HepG2 (cell line): ENCODE measurements at regions not wholly inside any gene's neighbourhood (a gene's known extent, or its start where the extent isn't known, plus 50 kb on each side); places are given as distances from the start of the nearest gene placed in this dataset.

Experiments used
- FOXP1 ChIP-seq, 2 experiments: fragments of 450-650 bp in 1 of 2; IDR thresholded peaks; 2 replicates each; pipeline ENCODE4 v1.6.1; 2017 to 2018; ENCODE audit warnings: antibody characterized with exemption in 1 of 2
- JUND ChIP-seq: sonication (generic); formaldehyde crosslinking; IDR thresholded peaks from 2 replicates; pipeline ENCODE4 v1.8.0; 2022; ENCODE audit warnings: mild to moderate bottlenecking, missing genetic modification reagents
- LCORL ChIP-seq, 2 experiments: fragments of 450-650 bp in 1 of 2; sonication (generic) in 1 of 2; formaldehyde crosslinking in 1 of 2; IDR thresholded peaks; 2 replicates each; pipeline versions ENCODE4 v1.5.0 to v1.6.1; 2017 to 2020; ENCODE audit warnings: antibody characterized with exemption in 1 of 2, missing genetic modification reagents in 1 of 2
- NCOR1 ChIP-seq: fragments of 200-600 bp; sonication (generic); IDR thresholded peaks from 2 replicates; pipeline ENCODE4 v1.7.0; 2017; ENCODE audit warnings: antibody characterized with exemption, low read length, borderline replicate concordance
- NFKB2 ChIP-seq: sonication (generic); formaldehyde crosslinking; IDR thresholded peaks from 2 replicates; pipeline ENCODE4 v1.4.0; 2020; ENCODE audit warnings: missing genetic modification reagents, borderline replicate concordance
- NFKBIZ ChIP-seq: IDR thresholded peaks from 2 replicates; pipeline ENCODE4 v1.6.1; 2018; ENCODE audit warnings: missing genetic modification reagents, missing compliant biosample characterization
- ONECUT2 ChIP-seq: sonication (generic); formaldehyde crosslinking; IDR thresholded peaks from 2 replicates; pipeline ENCODE4 v1.4.0; 2020; ENCODE audit warnings: missing genetic modification reagents
- RXRB ChIP-seq: IDR thresholded peaks from 2 replicates; pipeline ENCODE4 v1.6.1; 2016; ENCODE audit warnings: borderline replicate concordance, missing genetic modification reagents, missing compliant biosample characterization
- SRSF9 ChIP-seq: fragments of 200-400 bp; formaldehyde crosslinking; IDR thresholded peaks from 2 replicates; pipeline ENCODE4 v1.6.1; 2018; ENCODE audit warnings: borderline replicate concordance, mild to moderate bottlenecking, low read depth, low read length; ENCODE audit not compliant: insufficient read depth, poor library complexity, severe bottlenecking
- ZNF326 ChIP-seq: sonication (generic); formaldehyde crosslinking; IDR thresholded peaks from 2 replicates; pipeline ENCODE4 v1.4.0; 2020; ENCODE audit warnings: missing genetic modification reagents, borderline replicate concordance
- ZNF775 ChIP-seq: sonication (generic); formaldehyde crosslinking; IDR thresholded peaks from 2 replicates; pipeline ENCODE4 v1.4.0; 2020; ENCODE audit warnings: missing genetic modification reagents, mild to moderate bottlenecking, moderate library complexity, borderline replicate concordance
- TF ChIP-seq, protein P1 (sequence below): IDR thresholded peaks from 2 replicates; pipeline ENCODE4 v1.6.1; 2018; ENCODE audit warnings: missing genetic modification reagents, mild to moderate bottlenecking, missing compliant biosample characterization
- TF ChIP-seq, protein P2 (sequence below): sonication (generic); formaldehyde crosslinking; IDR thresholded peaks from 2 replicates; pipeline ENCODE4 v1.4.0; 2020; ENCODE audit warnings: missing genetic modification reagents
- TF ChIP-seq, protein P3 (sequence below): sonication (generic); formaldehyde crosslinking; IDR thresholded peaks from 2 replicates; pipeline ENCODE4 v1.4.0; 2020; ENCODE audit warnings: missing genetic modification reagents, borderline replicate concordance
- TF ChIP-seq, protein P4 (sequence below): sonication (generic); formaldehyde crosslinking; IDR thresholded peaks from 2 replicates; pipeline ENCODE4 v1.8.1; 2023; ENCODE audit warnings: mild to moderate bottlenecking, missing genetic modification reagents
- TF ChIP-seq, protein P5 (sequence below): sonication (generic); formaldehyde crosslinking; IDR thresholded peaks from 2 replicates; pipeline ENCODE4 v1.5.0; 2020; ENCODE audit warnings: mild to moderate bottlenecking, missing genetic modification reagents, borderline replicate concordance

DNA sequence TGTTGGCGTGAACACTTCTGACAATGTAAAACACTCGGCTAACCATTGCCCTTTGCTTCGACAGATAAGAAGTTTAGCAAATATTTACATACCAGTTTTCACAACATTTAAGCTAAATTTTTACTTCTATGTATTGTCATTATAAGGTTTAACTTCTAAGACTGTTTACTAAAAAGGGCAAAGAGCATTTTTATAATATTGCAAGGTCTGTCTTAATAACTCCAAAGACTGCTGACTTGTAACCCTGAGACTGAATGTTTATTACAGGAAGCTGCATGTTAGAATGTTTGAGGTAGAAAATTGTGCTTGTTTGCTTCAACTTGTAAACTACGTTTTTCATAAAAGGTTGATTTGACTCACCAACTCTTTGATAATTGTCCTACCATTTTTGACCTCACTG, 213.2 kb upstream of the RPS6KA3 start (continued):
- no peak for TF ChIP-seq FOXP1 (IDR thresholded peaks at IDR 0.05)
- TF ChIP-seq FOXP1 (CRISPR knock-in tag; IDR thresholded peaks at IDR 0.05) = peak; percentile 85; the same call in 1 of the 2 replicates
- TF ChIP-seq NFKBIZ (CRISPR knock-in tag) = peak; percentile 55; the same call in 1 of the 2 replicates
- TF ChIP-seq, protein P1, sequence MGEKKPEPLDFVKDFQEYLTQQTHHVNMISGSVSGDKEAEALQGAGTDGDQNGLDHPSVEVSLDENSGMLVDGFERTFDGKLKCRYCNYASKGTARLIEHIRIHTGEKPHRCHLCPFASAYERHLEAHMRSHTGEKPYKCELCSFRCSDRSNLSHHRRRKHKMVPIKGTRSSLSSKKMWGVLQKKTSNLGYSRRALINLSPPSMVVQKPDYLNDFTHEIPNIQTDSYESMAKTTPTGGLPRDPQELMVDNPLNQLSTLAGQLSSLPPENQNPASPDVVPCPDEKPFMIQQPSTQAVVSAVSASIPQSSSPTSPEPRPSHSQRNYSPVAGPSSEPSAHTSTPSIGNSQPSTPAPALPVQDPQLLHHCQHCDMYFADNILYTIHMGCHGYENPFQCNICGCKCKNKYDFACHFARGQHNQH = no peak; the same call in 1 of the 2 replicates
- TF ChIP-seq, protein P2, sequence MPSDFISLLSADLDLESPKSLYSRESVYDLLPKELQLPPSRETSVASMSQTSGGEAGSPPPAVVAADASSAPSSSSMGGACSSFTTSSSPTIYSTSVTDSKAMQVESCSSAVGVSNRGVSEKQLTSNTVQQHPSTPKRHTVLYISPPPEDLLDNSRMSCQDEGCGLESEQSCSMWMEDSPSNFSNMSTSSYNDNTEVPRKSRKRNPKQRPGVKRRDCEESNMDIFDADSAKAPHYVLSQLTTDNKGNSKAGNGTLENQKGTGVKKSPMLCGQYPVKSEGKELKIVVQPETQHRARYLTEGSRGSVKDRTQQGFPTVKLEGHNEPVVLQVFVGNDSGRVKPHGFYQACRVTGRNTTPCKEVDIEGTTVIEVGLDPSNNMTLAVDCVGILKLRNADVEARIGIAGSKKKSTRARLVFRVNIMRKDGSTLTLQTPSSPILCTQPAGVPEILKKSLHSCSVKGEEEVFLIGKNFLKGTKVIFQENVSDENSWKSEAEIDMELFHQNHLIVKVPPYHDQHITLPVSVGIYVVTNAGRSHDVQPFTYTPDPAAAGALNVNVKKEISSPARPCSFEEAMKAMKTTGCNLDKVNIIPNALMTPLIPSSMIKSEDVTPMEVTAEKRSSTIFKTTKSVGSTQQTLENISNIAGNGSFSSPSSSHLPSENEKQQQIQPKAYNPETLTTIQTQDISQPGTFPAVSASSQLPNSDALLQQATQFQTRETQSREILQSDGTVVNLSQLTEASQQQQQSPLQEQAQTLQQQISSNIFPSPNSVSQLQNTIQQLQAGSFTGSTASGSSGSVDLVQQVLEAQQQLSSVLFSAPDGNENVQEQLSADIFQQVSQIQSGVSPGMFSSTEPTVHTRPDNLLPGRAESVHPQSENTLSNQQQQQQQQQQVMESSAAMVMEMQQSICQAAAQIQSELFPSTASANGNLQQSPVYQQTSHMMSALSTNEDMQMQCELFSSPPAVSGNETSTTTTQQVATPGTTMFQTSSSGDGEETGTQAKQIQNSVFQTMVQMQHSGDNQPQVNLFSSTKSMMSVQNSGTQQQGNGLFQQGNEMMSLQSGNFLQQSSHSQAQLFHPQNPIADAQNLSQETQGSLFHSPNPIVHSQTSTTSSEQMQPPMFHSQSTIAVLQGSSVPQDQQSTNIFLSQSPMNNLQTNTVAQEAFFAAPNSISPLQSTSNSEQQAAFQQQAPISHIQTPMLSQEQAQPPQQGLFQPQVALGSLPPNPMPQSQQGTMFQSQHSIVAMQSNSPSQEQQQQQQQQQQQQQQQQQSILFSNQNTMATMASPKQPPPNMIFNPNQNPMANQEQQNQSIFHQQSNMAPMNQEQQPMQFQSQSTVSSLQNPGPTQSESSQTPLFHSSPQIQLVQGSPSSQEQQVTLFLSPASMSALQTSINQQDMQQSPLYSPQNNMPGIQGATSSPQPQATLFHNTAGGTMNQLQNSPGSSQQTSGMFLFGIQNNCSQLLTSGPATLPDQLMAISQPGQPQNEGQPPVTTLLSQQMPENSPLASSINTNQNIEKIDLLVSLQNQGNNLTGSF (CRISPR knock-in tag) = no peak
- TF ChIP-seq SRSF9 = no peak
- no peak for TF ChIP-seq ZNF326 (CRISPR knock-in tag)
- TF ChIP-seq ONECUT2 (CRISPR knock-in tag) = no peak
- TF ChIP-seq RXRB (CRISPR knock-in tag) = peak; percentile 79
- TF ChIP-seq, protein P3, sequence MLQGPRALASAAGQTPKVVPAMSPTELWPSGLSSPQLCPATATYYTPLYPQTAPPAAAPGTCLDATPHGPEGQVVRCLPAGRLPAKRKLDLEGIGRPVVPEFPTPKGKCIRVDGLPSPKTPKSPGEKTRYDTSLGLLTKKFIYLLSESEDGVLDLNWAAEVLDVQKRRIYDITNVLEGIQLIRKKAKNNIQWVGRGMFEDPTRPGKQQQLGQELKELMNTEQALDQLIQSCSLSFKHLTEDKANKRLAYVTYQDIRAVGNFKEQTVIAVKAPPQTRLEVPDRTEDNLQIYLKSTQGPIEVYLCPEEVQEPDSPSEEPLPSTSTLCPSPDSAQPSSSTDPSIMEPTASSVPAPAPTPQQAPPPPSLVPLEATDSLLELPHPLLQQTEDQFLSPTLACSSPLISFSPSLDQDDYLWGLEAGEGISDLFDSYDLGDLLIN (CRISPR knock-in tag) = no peak
- TF ChIP-seq, protein P4, sequence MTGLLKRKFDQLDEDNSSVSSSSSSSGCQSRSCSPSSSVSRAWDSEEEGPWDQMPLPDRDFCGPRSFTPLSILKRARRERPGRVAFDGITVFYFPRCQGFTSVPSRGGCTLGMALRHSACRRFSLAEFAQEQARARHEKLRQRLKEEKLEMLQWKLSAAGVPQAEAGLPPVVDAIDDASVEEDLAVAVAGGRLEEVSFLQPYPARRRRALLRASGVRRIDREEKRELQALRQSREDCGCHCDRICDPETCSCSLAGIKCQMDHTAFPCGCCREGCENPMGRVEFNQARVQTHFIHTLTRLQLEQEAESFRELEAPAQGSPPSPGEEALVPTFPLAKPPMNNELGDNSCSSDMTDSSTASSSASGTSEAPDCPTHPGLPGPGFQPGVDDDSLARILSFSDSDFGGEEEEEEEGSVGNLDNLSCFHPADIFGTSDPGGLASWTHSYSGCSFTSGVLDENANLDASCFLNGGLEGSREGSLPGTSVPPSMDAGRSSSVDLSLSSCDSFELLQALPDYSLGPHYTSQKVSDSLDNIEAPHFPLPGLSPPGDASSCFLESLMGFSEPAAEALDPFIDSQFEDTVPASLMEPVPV (CRISPR knock-in tag) = no peak
- TF ChIP-seq ZNF775 (CRISPR knock-in tag) = no peak
- no peak for TF ChIP-seq NFKB2
- TF ChIP-seq JUND (CRISPR knock-in tag) = no peak
- peak; percentile 57; the same call in 1 of the 2 replicates for TF ChIP-seq NCOR1
- no peak for TF ChIP-seq LCORL (IDR thresholded peaks at IDR 0.05)
- no peak for TF ChIP-seq LCORL (CRISPR knock-in tag; IDR thresholded peaks at IDR 0.05)
- TF ChIP-seq, protein P5, sequence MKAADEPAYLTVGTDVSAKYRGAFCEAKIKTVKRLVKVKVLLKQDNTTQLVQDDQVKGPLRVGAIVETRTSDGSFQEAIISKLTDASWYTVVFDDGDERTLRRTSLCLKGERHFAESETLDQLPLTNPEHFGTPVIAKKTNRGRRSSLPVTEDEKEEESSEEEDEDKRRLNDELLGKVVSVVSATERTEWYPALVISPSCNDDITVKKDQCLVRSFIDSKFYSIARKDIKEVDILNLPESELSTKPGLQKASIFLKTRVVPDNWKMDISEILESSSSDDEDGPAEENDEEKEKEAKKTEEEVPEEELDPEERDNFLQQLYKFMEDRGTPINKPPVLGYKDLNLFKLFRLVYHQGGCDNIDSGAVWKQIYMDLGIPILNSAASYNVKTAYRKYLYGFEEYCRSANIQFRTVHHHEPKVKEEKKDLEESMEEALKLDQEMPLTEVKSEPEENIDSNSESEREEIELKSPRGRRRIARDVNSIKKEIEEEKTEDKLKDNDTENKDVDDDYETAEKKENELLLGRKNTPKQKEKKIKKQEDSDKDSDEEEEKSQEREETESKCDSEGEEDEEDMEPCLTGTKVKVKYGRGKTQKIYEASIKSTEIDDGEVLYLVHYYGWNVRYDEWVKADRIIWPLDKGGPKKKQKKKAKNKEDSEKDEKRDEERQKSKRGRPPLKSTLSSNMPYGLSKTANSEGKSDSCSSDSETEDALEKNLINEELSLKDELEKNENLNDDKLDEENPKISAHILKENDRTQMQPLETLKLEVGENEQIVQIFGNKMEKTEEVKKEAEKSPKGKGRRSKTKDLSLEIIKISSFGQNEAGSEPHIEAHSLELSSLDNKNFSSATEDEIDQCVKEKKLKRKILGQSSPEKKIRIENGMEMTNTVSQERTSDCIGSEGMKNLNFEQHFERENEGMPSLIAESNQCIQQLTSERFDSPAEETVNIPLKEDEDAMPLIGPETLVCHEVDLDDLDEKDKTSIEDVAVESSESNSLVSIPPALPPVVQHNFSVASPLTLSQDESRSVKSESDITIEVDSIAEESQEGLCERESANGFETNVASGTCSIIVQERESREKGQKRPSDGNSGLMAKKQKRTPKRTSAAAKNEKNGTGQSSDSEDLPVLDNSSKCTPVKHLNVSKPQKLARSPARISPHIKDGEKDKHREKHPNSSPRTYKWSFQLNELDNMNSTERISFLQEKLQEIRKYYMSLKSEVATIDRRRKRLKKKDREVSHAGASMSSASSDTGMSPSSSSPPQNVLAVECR (CRISPR knock-in tag) = no peak
